ENCODE measurements at regions not wholly inside any gene's neighbourhood (a gene's known extent, or its start where the extent isn't known, plus 50 kb on each side); places are given as distances from the start of the nearest gene placed in this dataset.

GRCh38 chr11:13174090-13174489 lies 103.5 kb upstream of the BMAL1 start:
- no peak for TF ChIP-seq CTCF (CRISPR knock-in tag; IDR thresholded peaks at IDR 0.05)
- TF ChIP-seq MED13 (CRISPR knock-in tag; IDR thresholded peaks at IDR 0.05): no peak
- no peak for TF ChIP-seq HMGXB4 (CRISPR knock-in tag; IDR thresholded peaks at IDR 0.05; ENCODE audit: borderline replicate concordance in 1 of 2, low read depth in 1 of 2)
- TF ChIP-seq JUND (CRISPR knock-in tag; IDR thresholded peaks at IDR 0.05): no peak
- no peak for TF ChIP-seq SMC3 (IDR thresholded peaks at IDR 0.05; ENCODE audit: low read length)
- TF ChIP-seq ZFP62 (CRISPR knock-in tag; IDR thresholded peaks at IDR 0.05): no peak
- TF ChIP-seq POLR2G (IDR thresholded peaks at IDR 0.05; ENCODE audit: low read depth, low read length): no peak

All from HepG2 (cell line).